ENCODE measurements at regions not wholly inside any gene's neighbourhood (a gene's known extent, or its start where the extent isn't known, plus 50 kb on each side); places are given as distances from the start of the nearest gene placed in this dataset.
A peak's percentile ranks its signal among the peaks of the same experiment; 100 is the strongest.
"Not testable (repeated sequence)": the region's sequence is repeated elsewhere in the genome, so short reads cannot be mapped to it uniquely, and the experiment has no call there.

- DNase-seq (ENCODE audit: low read depth) = no peak
Observed at GRCh38 chr2:208929139-208929864, 494.5 kb upstream of the MAP2 start.

GRCh38 chr2:208929894-208930427 is 493.9 kb upstream of the MAP2 start:
- no peak for DNase-seq (ENCODE audit: low read depth)

- no peak for DNase-seq (ENCODE audit: low read depth)
Observed at GRCh38 chr2:208935531-208935930, 488.3 kb upstream of the MAP2 start.

GRCh38 chr2:208937521-208937920 is 486.3 kb upstream of the MAP2 start:
- no peak for DNase-seq (ENCODE audit: low read depth)

GRCh38 chr2:208939852-208940251 is 484.0 kb upstream of the MAP2 start:
- DNase-seq (ENCODE audit: low read depth) = no peak

- no peak for DNase-seq (ENCODE audit: low read depth)
Observed at GRCh38 chr2:208945719-208946256, 478.1 kb upstream of the MAP2 start.

- DNase-seq (ENCODE audit: low read depth) = no peak
Observed at GRCh38 chr2:208948073-208948472, 475.8 kb upstream of the MAP2 start.

- no peak for DNase-seq (ENCODE audit: low read depth)
Observed at GRCh38 chr2:208970070-208970469, 453.8 kb upstream of the MAP2 start.

GRCh38 chr2:208977582-208977981 is 446.3 kb upstream of the MAP2 start:
- DNase-seq (ENCODE audit: low read depth) = no peak

GRCh38 chr2:208978946-208979345 is 444.9 kb upstream of the MAP2 start:
- DNase-seq (ENCODE audit: low read depth) = peak; percentile 16

GRCh38 chr2:208980321-208980720 is 443.5 kb upstream of the MAP2 start:
- DNase-seq (ENCODE audit: low read depth) = no peak

- no peak for DNase-seq (ENCODE audit: low read depth)
Observed at GRCh38 chr2:208982831-208983230, 441.0 kb upstream of the MAP2 start.

- DNase-seq (ENCODE audit: low read depth) = no peak
Observed at GRCh38 chr2:208983486-208983885, 440.4 kb upstream of the MAP2 start.

- DNase-seq (ENCODE audit: low read depth) = no peak
Observed at GRCh38 chr2:208984376-208985090, 439.3 kb upstream of the MAP2 start.

- DNase-seq (ENCODE audit: low read depth) = no peak
Observed at GRCh38 chr2:208985644-208986043, 438.2 kb upstream of the MAP2 start.

- no peak for DNase-seq (ENCODE audit: low read depth)
Observed at GRCh38 chr2:208990716-208991115, 433.1 kb upstream of the MAP2 start.

GRCh38 chr2:208999911-209000310 is 423.9 kb upstream of the MAP2 start:
- no peak for DNase-seq (ENCODE audit: low read depth)

GRCh38 chr2:209002054-209002453 is 421.8 kb upstream of the MAP2 start:
- DNase-seq (ENCODE audit: low read depth) = no peak

GRCh38 chr2:209005371-209005770 is 418.5 kb upstream of the MAP2 start:
- DNase-seq (ENCODE audit: low read depth) = no peak

- no peak for DNase-seq (ENCODE audit: low read depth)
Observed at GRCh38 chr2:209008636-209009287, 415.1 kb upstream of the MAP2 start.

GRCh38 chr2:209018633-209019032 is 405.2 kb upstream of the MAP2 start:
- DNase-seq (ENCODE audit: low read depth) = not testable (repeated sequence)

GRCh38 chr2:209029249-209029648 is 394.6 kb upstream of the MAP2 start:
- DNase-seq (ENCODE audit: low read depth) = no peak

Data from HT1080 (cell line).